Neural cell (in vitro differentiated cells): ENCODE measurements at regions not wholly inside any gene's neighbourhood (a gene's known extent, or its start where the extent isn't known, plus 50 kb on each side); places are given as distances from the start of the nearest gene placed in this dataset.

ENCODE experiments used
- EZH2 ChIP-seq: fragments of 200-600, 300-800 bp; shearing (Covaris generic), sonication (generic); IDR thresholded peaks from 2 replicates; pipeline ENCODE4 v1.6.1; 2014; ENCODE audit warnings: antibody characterized with exemption, low read length, borderline replicate concordance, mild to moderate bottlenecking; ENCODE audit not compliant: insufficient read depth, poor library complexity, severe bottlenecking
- POLR2AphosphoS5 ChIP-seq: IDR thresholded peaks from 2 replicates; pipeline ENCODE4 v1.6.1; 2012
- SMC3 ChIP-seq: fragments of 450-650 bp; conservative IDR thresholded peaks from 2 replicates; pipeline ENCODE4 v1.6.1; 2014; ENCODE audit warnings: antibody characterized with exemption, mild to moderate bottlenecking, moderate library complexity; ENCODE audit not compliant: poor library complexity
- TAF1 ChIP-seq: IDR thresholded peaks from 2 replicates; pipeline ENCODE4 v1.6.1; 2012; ENCODE audit warnings: low read depth
- TF ChIP-seq, protein P1 (sequence below): fragments of 450-650 bp; IDR thresholded peaks from 2 replicates; pipeline ENCODE4 v1.5.1; 2014; ENCODE audit warnings: antibody characterized with exemption, mild to moderate bottlenecking, moderate library complexity; ENCODE audit not compliant: poor library complexity, severe bottlenecking
- TF ChIP-seq, protein P2 (sequence below): IDR thresholded peaks from 2 replicates; pipeline ENCODE4 v1.6.1; 2012; ENCODE audit warnings: borderline replicate concordance

DNA sequence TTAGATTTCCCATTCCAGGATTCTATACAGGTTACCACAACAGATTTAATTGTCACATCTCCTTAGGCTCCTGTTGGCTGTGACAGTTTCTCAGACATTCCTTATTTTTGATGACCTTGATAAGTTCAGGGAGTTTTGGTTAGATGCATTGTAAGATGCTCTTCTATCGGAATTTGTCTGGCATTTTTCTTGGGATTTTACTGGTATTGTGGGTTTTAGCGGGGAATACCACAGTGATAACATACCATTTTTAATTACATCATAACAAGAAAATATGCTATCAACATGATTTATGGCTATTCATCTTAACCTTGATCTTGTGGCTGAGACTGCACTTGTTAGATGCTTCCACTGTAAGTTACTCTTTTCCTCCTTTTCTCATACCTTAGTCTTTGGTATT, 217.5 kb upstream of the PPFIA2 start:
- TF ChIP-seq, protein P1, sequence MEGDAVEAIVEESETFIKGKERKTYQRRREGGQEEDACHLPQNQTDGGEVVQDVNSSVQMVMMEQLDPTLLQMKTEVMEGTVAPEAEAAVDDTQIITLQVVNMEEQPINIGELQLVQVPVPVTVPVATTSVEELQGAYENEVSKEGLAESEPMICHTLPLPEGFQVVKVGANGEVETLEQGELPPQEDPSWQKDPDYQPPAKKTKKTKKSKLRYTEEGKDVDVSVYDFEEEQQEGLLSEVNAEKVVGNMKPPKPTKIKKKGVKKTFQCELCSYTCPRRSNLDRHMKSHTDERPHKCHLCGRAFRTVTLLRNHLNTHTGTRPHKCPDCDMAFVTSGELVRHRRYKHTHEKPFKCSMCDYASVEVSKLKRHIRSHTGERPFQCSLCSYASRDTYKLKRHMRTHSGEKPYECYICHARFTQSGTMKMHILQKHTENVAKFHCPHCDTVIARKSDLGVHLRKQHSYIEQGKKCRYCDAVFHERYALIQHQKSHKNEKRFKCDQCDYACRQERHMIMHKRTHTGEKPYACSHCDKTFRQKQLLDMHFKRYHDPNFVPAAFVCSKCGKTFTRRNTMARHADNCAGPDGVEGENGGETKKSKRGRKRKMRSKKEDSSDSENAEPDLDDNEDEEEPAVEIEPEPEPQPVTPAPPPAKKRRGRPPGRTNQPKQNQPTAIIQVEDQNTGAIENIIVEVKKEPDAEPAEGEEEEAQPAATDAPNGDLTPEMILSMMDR = no peak
- TF ChIP-seq TAF1 = no peak
- TF ChIP-seq POLR2AphosphoS5 = no peak
- TF ChIP-seq EZH2 = no peak
- no peak for TF ChIP-seq SMC3
- TF ChIP-seq, protein P2, sequence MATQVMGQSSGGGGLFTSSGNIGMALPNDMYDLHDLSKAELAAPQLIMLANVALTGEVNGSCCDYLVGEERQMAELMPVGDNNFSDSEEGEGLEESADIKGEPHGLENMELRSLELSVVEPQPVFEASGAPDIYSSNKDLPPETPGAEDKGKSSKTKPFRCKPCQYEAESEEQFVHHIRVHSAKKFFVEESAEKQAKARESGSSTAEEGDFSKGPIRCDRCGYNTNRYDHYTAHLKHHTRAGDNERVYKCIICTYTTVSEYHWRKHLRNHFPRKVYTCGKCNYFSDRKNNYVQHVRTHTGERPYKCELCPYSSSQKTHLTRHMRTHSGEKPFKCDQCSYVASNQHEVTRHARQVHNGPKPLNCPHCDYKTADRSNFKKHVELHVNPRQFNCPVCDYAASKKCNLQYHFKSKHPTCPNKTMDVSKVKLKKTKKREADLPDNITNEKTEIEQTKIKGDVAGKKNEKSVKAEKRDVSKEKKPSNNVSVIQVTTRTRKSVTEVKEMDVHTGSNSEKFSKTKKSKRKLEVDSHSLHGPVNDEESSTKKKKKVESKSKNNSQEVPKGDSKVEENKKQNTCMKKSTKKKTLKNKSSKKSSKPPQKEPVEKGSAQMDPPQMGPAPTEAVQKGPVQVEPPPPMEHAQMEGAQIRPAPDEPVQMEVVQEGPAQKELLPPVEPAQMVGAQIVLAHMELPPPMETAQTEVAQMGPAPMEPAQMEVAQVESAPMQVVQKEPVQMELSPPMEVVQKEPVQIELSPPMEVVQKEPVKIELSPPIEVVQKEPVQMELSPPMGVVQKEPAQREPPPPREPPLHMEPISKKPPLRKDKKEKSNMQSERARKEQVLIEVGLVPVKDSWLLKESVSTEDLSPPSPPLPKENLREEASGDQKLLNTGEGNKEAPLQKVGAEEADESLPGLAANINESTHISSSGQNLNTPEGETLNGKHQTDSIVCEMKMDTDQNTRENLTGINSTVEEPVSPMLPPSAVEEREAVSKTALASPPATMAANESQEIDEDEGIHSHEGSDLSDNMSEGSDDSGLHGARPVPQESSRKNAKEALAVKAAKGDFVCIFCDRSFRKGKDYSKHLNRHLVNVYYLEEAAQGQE = no peak
